C4-2B (cell line): ENCODE measurements at regions not wholly inside any gene's neighbourhood (a gene's known extent, or its start where the extent isn't known, plus 50 kb on each side); places are given as distances from the start of the nearest gene placed in this dataset.

Source experiments
- ZFX ChIP-seq: fragments of 450-650 bp; IDR thresholded peaks from 2 replicates; pipeline ENCODE4 v1.6.1; 2017
- TF ChIP-seq, protein P1 (sequence below): fragments of 450-650 bp; conservative IDR thresholded peaks from 2 replicates; pipeline ENCODE4 v1.5.1; 2017; ENCODE audit warnings: mild to moderate bottlenecking

DNA sequence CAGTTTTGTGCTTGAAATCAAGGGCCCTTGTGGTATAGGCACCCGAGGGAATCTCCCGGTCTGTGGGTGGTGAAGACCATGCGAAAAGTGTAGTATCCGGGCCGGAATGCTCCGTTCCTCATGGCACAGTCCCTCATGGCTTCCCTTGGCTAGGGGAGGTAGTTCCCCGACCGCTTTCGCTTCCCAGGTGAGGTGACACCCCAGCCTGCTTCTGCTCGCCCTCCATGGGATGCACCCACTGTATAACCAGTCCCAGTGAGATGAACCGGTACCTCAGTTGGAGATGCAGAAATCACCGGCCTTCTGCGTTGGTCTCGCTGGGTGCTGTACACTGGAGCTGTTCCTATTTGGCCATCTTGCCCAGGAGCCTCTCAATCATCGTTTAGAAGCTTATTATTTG is 195.7 kb upstream of the POT1 start:
- TF ChIP-seq, protein P1, sequence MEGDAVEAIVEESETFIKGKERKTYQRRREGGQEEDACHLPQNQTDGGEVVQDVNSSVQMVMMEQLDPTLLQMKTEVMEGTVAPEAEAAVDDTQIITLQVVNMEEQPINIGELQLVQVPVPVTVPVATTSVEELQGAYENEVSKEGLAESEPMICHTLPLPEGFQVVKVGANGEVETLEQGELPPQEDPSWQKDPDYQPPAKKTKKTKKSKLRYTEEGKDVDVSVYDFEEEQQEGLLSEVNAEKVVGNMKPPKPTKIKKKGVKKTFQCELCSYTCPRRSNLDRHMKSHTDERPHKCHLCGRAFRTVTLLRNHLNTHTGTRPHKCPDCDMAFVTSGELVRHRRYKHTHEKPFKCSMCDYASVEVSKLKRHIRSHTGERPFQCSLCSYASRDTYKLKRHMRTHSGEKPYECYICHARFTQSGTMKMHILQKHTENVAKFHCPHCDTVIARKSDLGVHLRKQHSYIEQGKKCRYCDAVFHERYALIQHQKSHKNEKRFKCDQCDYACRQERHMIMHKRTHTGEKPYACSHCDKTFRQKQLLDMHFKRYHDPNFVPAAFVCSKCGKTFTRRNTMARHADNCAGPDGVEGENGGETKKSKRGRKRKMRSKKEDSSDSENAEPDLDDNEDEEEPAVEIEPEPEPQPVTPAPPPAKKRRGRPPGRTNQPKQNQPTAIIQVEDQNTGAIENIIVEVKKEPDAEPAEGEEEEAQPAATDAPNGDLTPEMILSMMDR, result no peak
- TF ChIP-seq ZFX, result no peak
